ENCODE measurements at regions not wholly inside any gene's neighbourhood (a gene's known extent, or its start where the extent isn't known, plus 50 kb on each side); places are given as distances from the start of the nearest gene placed in this dataset.

DNA sequence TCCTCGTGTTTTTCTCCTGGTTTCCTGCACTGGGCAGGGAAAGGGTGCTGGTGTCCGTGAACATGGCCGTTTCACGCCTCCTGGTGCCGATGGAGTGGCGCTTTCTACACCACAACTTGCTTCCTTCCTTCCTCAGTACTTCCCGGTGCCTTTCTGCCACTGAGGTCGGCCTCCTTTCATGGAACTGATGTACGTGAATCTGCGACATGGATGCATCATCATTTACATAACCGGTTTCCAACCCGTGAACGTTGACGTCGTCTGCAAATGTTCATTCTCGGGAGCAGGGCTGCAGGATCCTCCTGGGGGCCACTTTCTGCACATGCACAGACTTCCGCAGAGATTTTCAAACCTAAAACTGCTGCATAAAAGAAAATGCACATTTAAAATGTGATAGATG, 474.4 kb downstream of the BRD1 start:
- H3K36me3 ChIP-seq (ENCODE audit: low read depth), result no peaks in the 10 kb centered on the region
- no peak overlapping the region for H3K27ac ChIP-seq
- no peak overlapping the region for H2AFZ ChIP-seq
- H3K9me3 ChIP-seq (ENCODE audit: low read depth), result no peaks in the 10 kb centered on the region
- TF ChIP-seq EZH2 (IDR thresholded peaks at IDR 0.05; ENCODE audit: insufficient read depth, poor library complexity, severe bottlenecking) (no peak), EZH2phosphoT487 (IDR thresholded peaks at IDR 0.05; ENCODE audit: insufficient read depth, low read depth) (no peak)
- H3K4me3 ChIP-seq, result no peak overlapping the region
- no peaks in the 10 kb centered on the region for H3K79me2 ChIP-seq (ENCODE audit: insufficient read depth)
- H3K27me3 ChIP-seq (replicated peaks; ENCODE audit: insufficient read depth), result no peaks in the 10 kb centered on the region
- no peak overlapping the region for H3K4me2 ChIP-seq (ENCODE audit: unreplicated experiment)
- 55 to 56% methylated on average over 17 of the region's 17 CpGs for WGBS, 2 experiments (ENCODE audit: low coverage in 1 of 2, low lambda C conversion rate in 2 of 2, missing lambda C conversion rate in 2 of 2)
- DNase-seq, result no peak
- H3K9me2 ChIP-seq (ENCODE audit: insufficient read depth), result no peaks in the 10 kb centered on the region
- no peaks in the 10 kb centered on the region for H4K20me1 ChIP-seq (ENCODE audit: insufficient read depth)
- H3K9ac ChIP-seq, result no peak overlapping the region
- in situ Hi-C loops (cut with MboI), result no loop called here
- H3F3A ChIP-seq (ENCODE audit: insufficient read depth), result no peaks in the 10 kb centered on the region
- H3K4me1 ChIP-seq (ENCODE audit: insufficient read depth), result no peaks in the 10 kb centered on the region

DNA sequence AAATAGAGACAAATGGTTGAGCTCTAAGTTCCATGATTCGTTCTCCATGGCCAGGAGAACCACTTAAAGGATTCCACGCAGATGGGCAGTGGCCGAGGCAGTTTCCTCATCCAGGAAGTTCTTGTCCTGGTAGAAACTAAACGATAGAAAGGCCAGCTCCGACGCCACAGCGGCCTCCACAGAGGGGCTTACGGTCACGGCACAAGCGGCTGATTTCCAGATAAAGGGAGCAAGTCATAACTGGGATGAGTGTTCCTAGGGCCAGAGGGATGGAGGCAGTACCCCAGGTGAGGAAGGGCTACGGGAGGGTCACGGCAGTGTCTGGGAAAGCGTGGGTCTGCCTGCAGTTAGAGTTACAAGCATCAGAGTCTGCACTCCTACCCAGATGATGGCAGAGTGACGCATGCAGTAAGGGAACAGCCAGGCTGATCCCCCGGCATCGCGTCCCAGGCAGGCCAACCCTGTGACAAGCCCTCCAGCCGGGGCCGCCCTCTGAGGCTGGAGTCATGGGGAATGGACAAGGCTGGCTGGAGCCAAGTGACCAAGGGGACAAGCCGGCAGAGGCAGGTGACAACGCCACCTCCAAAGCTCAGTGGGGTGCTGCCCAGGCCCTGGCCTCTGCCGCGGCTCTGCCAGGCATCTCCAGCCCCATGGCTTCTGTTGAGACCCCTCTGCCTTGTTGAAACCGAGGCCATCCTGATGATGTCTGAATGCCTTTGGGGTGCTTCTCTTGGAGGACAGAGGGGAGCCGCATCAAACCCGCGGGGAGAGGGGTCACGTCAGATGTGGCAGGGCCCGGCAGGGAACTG, 475.1 kb downstream of the BRD1 start:
- Histone ChIP-seq H3K27me3 (replicated peaks; ENCODE audit: insufficient read depth) (no peaks in the 10 kb centered on the region), H4K20me1 (ENCODE audit: insufficient read depth) (no peaks in the 10 kb centered on the region), H3K4me1 (ENCODE audit: insufficient read depth) (no peaks in the 10 kb centered on the region), H3K27ac (no peak overlapping the region), H3K36me3 (ENCODE audit: low read depth) (no peaks in the 10 kb centered on the region), H3K9ac (no peak overlapping the region), H3K4me2 (ENCODE audit: unreplicated experiment) (no peak overlapping the region), H3K4me3 (no peak overlapping the region), H3F3A (ENCODE audit: insufficient read depth) (no peaks in the 10 kb centered on the region), H2AFZ (no peak overlapping the region), H3K9me2 (ENCODE audit: insufficient read depth) (no peaks in the 10 kb centered on the region), H3K9me3 (ENCODE audit: low read depth) (no peaks in the 10 kb centered on the region), H3K79me2 (ENCODE audit: insufficient read depth) (no peaks in the 10 kb centered on the region)
- in situ Hi-C loops (cut with MboI), result no loop called here
- WGBS, 2 experiments (ENCODE audit: low coverage in 1 of 2, low lambda C conversion rate in 2 of 2, missing lambda C conversion rate in 2 of 2), result 64% methylated on average over 28 to 29 of the region's 29 CpGs
- TF ChIP-seq EZH2 (IDR thresholded peaks at IDR 0.05; ENCODE audit: insufficient read depth, poor library complexity, severe bottlenecking) (no peak), EZH2phosphoT487 (IDR thresholded peaks at IDR 0.05; ENCODE audit: insufficient read depth, low read depth) (no peak)
- DNase-seq, result no peak

DNA sequence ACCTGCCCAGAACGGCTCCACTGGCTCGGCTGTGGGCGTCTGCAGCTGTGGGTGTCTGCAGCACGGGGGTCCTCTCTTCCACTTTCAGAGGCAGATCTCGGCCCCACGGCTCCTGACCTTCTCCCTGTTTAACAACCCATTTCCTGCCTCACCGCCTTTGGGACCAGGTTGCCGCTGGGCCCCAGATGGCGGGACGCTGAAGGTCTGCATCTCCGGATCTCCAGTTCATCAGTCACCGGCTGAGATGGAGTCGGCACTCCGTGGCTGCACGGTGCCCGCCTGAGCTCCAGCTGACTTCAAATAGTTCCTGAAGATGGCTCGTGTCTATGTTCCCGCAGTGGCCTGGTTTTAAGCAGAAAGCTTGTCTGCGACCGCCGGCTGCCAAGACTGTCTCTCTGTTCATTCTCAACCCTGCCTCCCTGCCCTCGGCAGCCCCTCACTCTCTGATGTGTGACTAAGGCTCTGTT, 475.9 kb downstream of the BRD1 start:
- H3K36me3 ChIP-seq (ENCODE audit: low read depth), result no peaks in the 10 kb centered on the region
- no peak overlapping the region for H3K27ac ChIP-seq
- H3K9me2 ChIP-seq (ENCODE audit: insufficient read depth), result no peaks in the 10 kb centered on the region
- H2AFZ ChIP-seq, result no peak overlapping the region
- H3K9me3 ChIP-seq (ENCODE audit: low read depth), result no peaks in the 10 kb centered on the region
- H3K9ac ChIP-seq, result no peak overlapping the region
- no peak overlapping the region for H3K4me3 ChIP-seq
- H3K79me2 ChIP-seq (ENCODE audit: insufficient read depth), result no peaks in the 10 kb centered on the region
- no peak for DNase-seq
- 10 to 14% methylated on average over 22 of the region's 22 CpGs for WGBS, 2 experiments (ENCODE audit: low coverage in 1 of 2, low lambda C conversion rate in 2 of 2, missing lambda C conversion rate in 2 of 2)
- H3F3A ChIP-seq (ENCODE audit: insufficient read depth), result no peaks in the 10 kb centered on the region
- H3K4me2 ChIP-seq (ENCODE audit: unreplicated experiment), result no peak overlapping the region
- no peaks in the 10 kb centered on the region for H3K4me1 ChIP-seq (ENCODE audit: insufficient read depth)
- no peaks in the 10 kb centered on the region for H3K27me3 ChIP-seq (replicated peaks; ENCODE audit: insufficient read depth)
- in situ Hi-C loops (cut with MboI), result no loop called here
- no peak for TF ChIP-seq EZH2 (IDR thresholded peaks at IDR 0.05; ENCODE audit: insufficient read depth, poor library complexity, severe bottlenecking)
- TF ChIP-seq EZH2phosphoT487 (IDR thresholded peaks at IDR 0.05; ENCODE audit: insufficient read depth, low read depth), result no peak
- no peaks in the 10 kb centered on the region for H4K20me1 ChIP-seq (ENCODE audit: insufficient read depth)

DNA sequence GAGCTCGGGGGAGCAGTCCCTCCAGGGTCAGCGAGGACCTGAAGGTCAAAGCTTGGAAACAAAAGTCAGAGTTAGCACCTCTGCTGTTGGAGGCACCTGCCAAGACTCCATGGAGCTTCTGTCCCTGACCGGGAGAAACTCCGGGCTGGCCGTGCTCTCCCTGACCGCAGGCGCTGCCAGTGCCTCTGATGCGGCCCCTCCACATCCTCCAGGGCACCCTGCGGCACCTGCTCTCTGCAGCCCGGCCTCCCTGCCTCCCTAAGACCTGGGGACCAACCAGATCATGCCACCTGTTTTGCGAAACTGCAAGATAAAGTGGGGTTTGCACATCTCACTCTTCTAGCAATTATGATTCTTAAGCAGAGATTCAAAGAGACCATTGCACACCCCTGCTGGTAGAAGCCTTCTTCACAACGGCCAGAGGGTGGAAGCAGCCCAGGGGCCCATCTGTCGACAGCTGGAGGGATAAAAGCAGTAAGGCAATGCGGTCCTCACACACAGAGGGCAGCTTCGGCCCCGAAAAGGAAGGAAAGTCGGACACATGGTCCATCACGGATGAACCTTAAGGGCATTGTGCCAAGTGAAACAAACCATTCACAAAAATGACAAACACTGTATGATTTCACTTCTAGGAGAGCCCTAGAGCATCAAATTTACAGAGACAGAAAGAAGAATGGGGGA, 477.1 kb downstream of the BRD1 start:
- H3F3A ChIP-seq (ENCODE audit: insufficient read depth), result no peaks in the 10 kb centered on the region
- H3K36me3 ChIP-seq (ENCODE audit: low read depth), result no peaks in the 10 kb centered on the region
- 42 to 43% methylated on average over 18 of the region's 18 CpGs for WGBS, 2 experiments (ENCODE audit: low coverage in 1 of 2, low lambda C conversion rate in 2 of 2, missing lambda C conversion rate in 2 of 2)
- no peak overlapping the region for H3K4me2 ChIP-seq (ENCODE audit: unreplicated experiment)
- in situ Hi-C loops (cut with MboI), result no loop called here
- no peaks in the 10 kb centered on the region for H3K79me2 ChIP-seq (ENCODE audit: insufficient read depth)
- DNase-seq, result no peak
- H3K4me1 ChIP-seq (ENCODE audit: insufficient read depth), result no peaks in the 10 kb centered on the region
- TF ChIP-seq EZH2 (IDR thresholded peaks at IDR 0.05; ENCODE audit: insufficient read depth, poor library complexity, severe bottlenecking) (no peak), EZH2phosphoT487 (IDR thresholded peaks at IDR 0.05; ENCODE audit: insufficient read depth, low read depth) (no peak)
- no peak overlapping the region for H3K4me3 ChIP-seq
- H3K27me3 ChIP-seq (replicated peaks; ENCODE audit: insufficient read depth), result no peaks in the 10 kb centered on the region
- H3K9me3 ChIP-seq (ENCODE audit: low read depth), result no peaks in the 10 kb centered on the region
- H3K9ac ChIP-seq, result no peak overlapping the region
- no peaks in the 10 kb centered on the region for H4K20me1 ChIP-seq (ENCODE audit: insufficient read depth)
- no peaks in the 10 kb centered on the region for H3K9me2 ChIP-seq (ENCODE audit: insufficient read depth)
- H2AFZ ChIP-seq, result no peak overlapping the region
- H3K27ac ChIP-seq, result no peak overlapping the region
